Osteocyte (in vitro differentiated cells): ENCODE measurements at regions not wholly inside any gene's neighbourhood (a gene's known extent, or its start where the extent isn't known, plus 50 kb on each side); places are given as distances from the start of the nearest gene placed in this dataset.

ENCODE experiments used
- DNase-seq: peaks from one replicate; pipeline ENCODE4 v3.0.0; 2021; ENCODE audit warnings: mixed read lengths; ENCODE audit not compliant: unreplicated experiment; ENCODE audit errors: extremely low spot score
- H3K27ac Mint-ChIP-seq: one replicate; pipeline ENCODE4 v1.8.0; 2021; ENCODE audit warnings: mild to moderate bottlenecking, mixed read lengths; ENCODE audit not compliant: unreplicated experiment
- H3K27me3 Mint-ChIP-seq: one replicate; pipeline ENCODE4 v1.8.0; 2021; ENCODE audit warnings: mixed read lengths; ENCODE audit not compliant: unreplicated experiment
- H3K36me3 Mint-ChIP-seq: one replicate; pipeline ENCODE4 v1.8.0; 2021; ENCODE audit warnings: mixed read lengths; ENCODE audit not compliant: unreplicated experiment
- H3K4me1 Mint-ChIP-seq: one replicate; pipeline ENCODE4 v1.8.0; 2021; ENCODE audit warnings: mixed read lengths; ENCODE audit not compliant: unreplicated experiment
- H3K4me3 Mint-ChIP-seq: one replicate; pipeline ENCODE4 v1.8.0; 2021; ENCODE audit warnings: mild to moderate bottlenecking, moderate library complexity, mixed read lengths; ENCODE audit not compliant: unreplicated experiment
- H3K9me3 Mint-ChIP-seq: one replicate; pipeline ENCODE4 v1.8.0; 2021; ENCODE audit warnings: mixed read lengths; ENCODE audit not compliant: unreplicated experiment
- TF ChIP-seq, protein P1 (sequence below): fragments of 200-600 bp; sonication (generic); IDR thresholded peaks from 2 replicates; pipeline ENCODE4 v1.5.0; 2021; ENCODE audit warnings: antibody characterized with exemption, mild to moderate bottlenecking, moderate library complexity

DNA sequence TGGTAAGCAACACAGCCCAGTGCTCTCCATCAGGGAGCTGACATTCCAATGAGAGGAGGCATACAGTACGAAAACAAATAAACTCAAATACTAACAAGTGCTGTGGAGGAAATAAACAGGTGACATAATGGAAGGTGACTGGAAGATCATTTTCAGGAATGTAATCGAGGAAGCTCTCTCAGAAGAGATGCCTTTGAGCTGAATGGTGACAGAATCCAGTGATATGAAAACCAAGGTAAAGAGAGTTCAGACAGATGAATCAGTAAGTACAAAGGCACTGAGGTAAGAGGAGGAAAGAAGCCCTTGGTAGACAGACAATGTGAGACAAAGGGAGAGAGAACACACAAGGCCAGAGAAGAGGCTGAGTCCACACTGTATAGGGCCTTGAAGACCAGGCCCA is 252.1 kb downstream of the LRATD1 start:
- H3K4me3 Mint-ChIP-seq = no peak overlapping the region
- H3K27me3 Mint-ChIP-seq = no peaks in the 10 kb centered on the region
- no peaks in the 10 kb centered on the region for H3K4me1 Mint-ChIP-seq
- no peak for DNase-seq
- no peaks in the 10 kb centered on the region for H3K36me3 Mint-ChIP-seq
- no peak overlapping the region for H3K27ac Mint-ChIP-seq
- H3K9me3 Mint-ChIP-seq = no peaks in the 10 kb centered on the region
- TF ChIP-seq, protein P1, sequence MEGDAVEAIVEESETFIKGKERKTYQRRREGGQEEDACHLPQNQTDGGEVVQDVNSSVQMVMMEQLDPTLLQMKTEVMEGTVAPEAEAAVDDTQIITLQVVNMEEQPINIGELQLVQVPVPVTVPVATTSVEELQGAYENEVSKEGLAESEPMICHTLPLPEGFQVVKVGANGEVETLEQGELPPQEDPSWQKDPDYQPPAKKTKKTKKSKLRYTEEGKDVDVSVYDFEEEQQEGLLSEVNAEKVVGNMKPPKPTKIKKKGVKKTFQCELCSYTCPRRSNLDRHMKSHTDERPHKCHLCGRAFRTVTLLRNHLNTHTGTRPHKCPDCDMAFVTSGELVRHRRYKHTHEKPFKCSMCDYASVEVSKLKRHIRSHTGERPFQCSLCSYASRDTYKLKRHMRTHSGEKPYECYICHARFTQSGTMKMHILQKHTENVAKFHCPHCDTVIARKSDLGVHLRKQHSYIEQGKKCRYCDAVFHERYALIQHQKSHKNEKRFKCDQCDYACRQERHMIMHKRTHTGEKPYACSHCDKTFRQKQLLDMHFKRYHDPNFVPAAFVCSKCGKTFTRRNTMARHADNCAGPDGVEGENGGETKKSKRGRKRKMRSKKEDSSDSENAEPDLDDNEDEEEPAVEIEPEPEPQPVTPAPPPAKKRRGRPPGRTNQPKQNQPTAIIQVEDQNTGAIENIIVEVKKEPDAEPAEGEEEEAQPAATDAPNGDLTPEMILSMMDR = no peak

DNA sequence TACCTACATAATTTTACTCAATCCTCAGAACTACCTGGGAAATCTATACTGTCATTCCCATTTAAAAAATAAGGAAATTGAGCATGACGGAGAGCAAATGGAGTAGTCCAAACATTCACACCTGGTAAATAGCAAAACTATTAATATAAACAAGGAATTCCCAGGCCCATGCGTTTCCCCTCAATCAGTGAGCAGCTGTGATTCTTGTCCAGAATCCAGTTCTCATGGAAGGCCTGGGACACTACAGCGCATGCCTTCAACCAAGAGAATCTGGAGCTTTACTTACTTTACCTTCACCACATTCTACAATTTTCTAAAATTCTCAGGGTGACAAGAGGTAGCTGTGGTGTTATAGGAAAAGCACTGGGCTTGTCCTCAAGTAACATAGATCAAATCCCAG is 259.0 kb downstream of the LRATD1 start:
- H3K4me1 Mint-ChIP-seq = no peaks in the 10 kb centered on the region
- no peak for DNase-seq
- H3K27ac Mint-ChIP-seq = no peak overlapping the region
- H3K36me3 Mint-ChIP-seq = no peaks in the 10 kb centered on the region
- TF ChIP-seq, protein P1 = no peak
- no peak overlapping the region for H3K4me3 Mint-ChIP-seq
- H3K27me3 Mint-ChIP-seq = no peaks in the 10 kb centered on the region
- H3K9me3 Mint-ChIP-seq = peaks cover 13% of the 10 kb centered on the region

DNA sequence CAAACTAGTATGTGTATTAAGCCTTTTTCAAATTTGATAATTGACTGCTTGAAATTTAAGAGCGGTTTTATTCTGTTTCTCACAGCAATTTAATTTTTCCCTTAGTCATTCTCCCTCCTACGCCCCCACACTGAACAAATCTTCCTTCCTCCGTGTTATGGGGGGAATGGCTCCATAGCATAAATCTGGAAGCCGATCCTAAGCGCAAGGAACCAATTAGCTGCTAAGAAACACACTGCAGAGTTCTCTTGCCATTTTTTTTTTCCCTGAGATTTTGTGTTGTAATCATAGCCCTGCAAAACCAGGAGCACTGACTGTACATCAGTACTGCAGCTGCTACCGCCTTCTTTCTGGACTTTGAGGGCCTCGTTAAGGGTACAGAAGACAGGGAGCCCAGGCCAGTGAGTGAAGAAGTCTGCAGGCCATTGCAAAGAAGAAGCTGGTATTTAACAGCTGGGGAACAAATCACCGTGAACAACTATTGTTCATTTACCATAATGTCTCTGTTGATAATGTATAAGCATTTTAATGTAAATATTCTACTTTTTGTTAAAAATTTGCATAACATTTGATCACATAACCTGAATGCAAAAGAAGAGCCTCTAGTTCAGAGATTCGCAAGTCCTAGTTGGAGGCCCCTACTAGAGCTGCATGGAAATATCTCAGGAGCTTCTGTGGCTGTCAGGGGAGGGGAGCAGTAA is 264.0 kb downstream of the LRATD1 start:
- Mint-ChIP-seq H3K27me3 (no peaks in the 10 kb centered on the region), H3K27ac (no peak overlapping the region), H3K9me3 (peaks cover 23% of the 10 kb centered on the region), H3K4me1 (no peaks in the 10 kb centered on the region), H3K4me3 (no peak overlapping the region), H3K36me3 (no peaks in the 10 kb centered on the region)
- TF ChIP-seq, protein P1 = no peak
- DNase-seq = no peak

DNA sequence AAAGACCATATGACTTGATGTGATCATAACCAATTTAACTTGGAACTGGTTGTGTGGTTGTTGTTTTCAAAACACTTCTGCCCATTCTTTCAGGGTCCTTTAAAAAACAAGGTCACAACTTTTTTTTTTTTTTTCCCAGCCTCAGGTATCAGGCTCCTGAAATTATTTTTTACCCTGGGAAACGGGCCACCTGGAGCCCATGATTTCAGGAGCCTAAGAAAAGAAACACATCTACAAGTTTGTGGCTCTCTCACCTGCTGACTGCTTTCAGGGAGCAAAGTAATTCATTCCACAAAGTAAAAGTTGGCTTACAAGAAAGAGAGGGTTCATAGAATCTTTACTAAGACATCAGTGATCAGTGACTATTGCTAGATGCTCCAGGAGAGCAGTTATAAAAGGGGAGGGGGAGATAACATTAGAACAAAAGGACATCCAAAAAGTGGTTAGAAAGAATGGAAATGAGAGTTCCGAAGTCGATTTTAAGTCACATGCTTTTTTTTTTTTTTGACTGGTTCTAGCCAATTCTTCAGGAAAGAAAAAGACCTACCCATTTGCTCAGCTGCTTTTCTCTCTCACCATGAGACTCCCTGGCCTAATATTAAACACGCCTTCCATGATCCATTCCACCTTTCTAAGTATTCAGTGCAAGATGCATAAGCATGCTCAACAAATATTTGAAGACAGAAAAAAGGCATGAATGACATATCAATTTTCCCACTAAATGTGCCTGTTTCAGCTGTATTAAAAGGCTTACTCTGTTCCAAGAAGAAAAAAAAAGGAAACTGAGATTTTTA is 267.3 kb downstream of the LRATD1 start:
- no peaks in the 10 kb centered on the region for H3K4me1 Mint-ChIP-seq
- H3K27me3 Mint-ChIP-seq = no peaks in the 10 kb centered on the region
- no peak overlapping the region for H3K4me3 Mint-ChIP-seq
- H3K27ac Mint-ChIP-seq = no peak overlapping the region
- H3K9me3 Mint-ChIP-seq = peaks cover 19% of the 10 kb centered on the region
- TF ChIP-seq, protein P1 = no peak
- no peak for DNase-seq
- H3K36me3 Mint-ChIP-seq = no peaks in the 10 kb centered on the region

DNA sequence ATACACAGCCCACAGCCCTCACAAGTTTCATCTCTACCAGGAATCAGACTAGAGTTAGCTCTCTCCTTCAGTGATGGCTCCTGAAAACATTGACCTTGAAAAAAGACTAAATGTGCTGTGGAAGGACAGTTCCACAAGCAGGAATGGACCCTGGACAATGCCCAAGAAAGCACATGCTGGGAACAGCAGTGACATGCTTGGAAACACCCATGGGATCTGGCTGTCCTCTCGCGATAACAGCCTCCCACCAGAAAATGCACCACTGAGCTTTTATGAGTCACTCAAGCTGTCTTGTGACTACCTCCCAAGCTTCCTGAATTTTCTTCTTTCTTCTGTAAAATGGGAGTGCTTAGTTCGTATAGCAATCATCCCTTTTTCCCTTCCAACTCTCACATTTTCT is 269.2 kb downstream of the LRATD1 start:
- H3K4me3 Mint-ChIP-seq = no peak overlapping the region
- no peaks in the 10 kb centered on the region for H3K36me3 Mint-ChIP-seq
- no peaks in the 10 kb centered on the region for H3K4me1 Mint-ChIP-seq
- TF ChIP-seq, protein P1 = no peak
- DNase-seq = no peak
- H3K27me3 Mint-ChIP-seq = no peaks in the 10 kb centered on the region
- H3K27ac Mint-ChIP-seq = no peak overlapping the region
- H3K9me3 Mint-ChIP-seq = peaks cover 24% of the 10 kb centered on the region
